22Rv1 (cell line): ENCODE measurements at regions not wholly inside any gene's neighbourhood (a gene's known extent, or its start where the extent isn't known, plus 50 kb on each side); places are given as distances from the start of the nearest gene placed in this dataset.

Source experiments
- ZFX ChIP-seq: fragments of 450-650 bp; IDR thresholded peaks from 2 replicates; pipeline ENCODE4 v1.6.1; 2017; ENCODE audit warnings: antibody characterized with exemption, borderline replicate concordance
- TF ChIP-seq, protein P1 (sequence below): fragments of 450-650 bp; IDR thresholded peaks from 2 replicates; pipeline ENCODE4 v1.5.1; 2017; ENCODE audit warnings: mild to moderate bottlenecking

DNA sequence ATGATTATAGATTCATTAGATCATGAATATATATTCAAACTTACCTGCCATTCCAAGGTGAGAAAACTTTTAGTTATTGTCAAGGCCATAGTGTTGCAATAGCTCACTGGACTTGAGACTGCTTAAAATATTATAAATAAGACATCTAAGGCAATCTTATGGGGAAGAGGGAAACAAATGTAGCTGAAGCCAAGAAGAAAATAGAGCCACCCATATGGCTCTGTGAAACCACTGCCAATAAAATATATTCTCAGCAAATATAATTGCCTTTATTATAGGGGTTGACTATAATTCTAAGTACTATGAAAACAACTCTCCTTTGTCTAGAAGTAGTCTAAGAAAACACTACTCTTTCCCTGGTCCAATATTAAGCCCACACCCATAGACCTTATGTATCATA, 938.5 kb downstream of the FSTL5 start:
- TF ChIP-seq, protein P1, sequence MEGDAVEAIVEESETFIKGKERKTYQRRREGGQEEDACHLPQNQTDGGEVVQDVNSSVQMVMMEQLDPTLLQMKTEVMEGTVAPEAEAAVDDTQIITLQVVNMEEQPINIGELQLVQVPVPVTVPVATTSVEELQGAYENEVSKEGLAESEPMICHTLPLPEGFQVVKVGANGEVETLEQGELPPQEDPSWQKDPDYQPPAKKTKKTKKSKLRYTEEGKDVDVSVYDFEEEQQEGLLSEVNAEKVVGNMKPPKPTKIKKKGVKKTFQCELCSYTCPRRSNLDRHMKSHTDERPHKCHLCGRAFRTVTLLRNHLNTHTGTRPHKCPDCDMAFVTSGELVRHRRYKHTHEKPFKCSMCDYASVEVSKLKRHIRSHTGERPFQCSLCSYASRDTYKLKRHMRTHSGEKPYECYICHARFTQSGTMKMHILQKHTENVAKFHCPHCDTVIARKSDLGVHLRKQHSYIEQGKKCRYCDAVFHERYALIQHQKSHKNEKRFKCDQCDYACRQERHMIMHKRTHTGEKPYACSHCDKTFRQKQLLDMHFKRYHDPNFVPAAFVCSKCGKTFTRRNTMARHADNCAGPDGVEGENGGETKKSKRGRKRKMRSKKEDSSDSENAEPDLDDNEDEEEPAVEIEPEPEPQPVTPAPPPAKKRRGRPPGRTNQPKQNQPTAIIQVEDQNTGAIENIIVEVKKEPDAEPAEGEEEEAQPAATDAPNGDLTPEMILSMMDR: no peak
- TF ChIP-seq ZFX: no peak
